GM06990 (cell line): ENCODE measurements at regions not wholly inside any gene's neighbourhood (a gene's known extent, or its start where the extent isn't known, plus 50 kb on each side); places are given as distances from the start of the nearest gene placed in this dataset.

Experiments used
- DNase-seq: peaks from one replicate; pipeline ENCODE4 v3.0.0-alpha.2; 2011; ENCODE audit not compliant: insufficient read length; ENCODE audit errors: extremely low read depth
- H3K27me3 ChIP-seq: replicated peaks from 2 replicates; pipeline ENCODE4 v1.6.0; 2011; ENCODE audit warnings: low read length; ENCODE audit not compliant: control insufficient read depth, insufficient read depth
- H3K36me3 ChIP-seq: 2 replicates; pipeline ENCODE4 v1.5.1; 2011; ENCODE audit warnings: low read length; ENCODE audit not compliant: control insufficient read depth, insufficient read depth
- H3K4me3 ChIP-seq: replicated peaks from 2 replicates; pipeline ENCODE4 v1.5.1; 2011; ENCODE audit warnings: low read depth, mild to moderate bottlenecking, control low read depth, low read length
- TF ChIP-seq, protein P1 (sequence below): IDR thresholded peaks from 2 replicates; pipeline ENCODE4 v1.5.1; 2011; ENCODE audit warnings: low read length, control low read depth, mild to moderate bottlenecking, inconsistent platforms; ENCODE audit not compliant: insufficient read depth, poor library complexity, severe bottlenecking

DNA sequence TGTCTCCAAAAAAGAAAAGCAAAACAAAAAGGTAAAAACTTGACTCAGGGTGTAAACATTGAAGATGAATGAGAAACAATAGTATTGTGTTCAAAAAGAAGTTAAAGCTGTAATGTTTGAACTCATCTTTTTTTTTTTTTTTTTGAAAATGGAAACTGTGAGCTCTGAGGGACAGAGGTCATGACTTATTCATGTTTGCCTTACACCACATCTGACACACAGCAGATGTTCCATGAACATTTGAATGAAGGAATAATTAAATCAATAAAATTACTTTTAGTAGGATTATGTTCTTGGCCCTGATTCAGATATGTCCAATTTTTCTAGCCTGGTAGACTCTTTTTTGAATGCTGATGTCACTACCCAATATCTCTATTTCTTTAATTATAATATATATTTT is 95.7 kb upstream of the MED13 start:
- no peaks in the 10 kb centered on the region for H3K27me3 ChIP-seq
- DNase-seq = no peak
- TF ChIP-seq, protein P1, sequence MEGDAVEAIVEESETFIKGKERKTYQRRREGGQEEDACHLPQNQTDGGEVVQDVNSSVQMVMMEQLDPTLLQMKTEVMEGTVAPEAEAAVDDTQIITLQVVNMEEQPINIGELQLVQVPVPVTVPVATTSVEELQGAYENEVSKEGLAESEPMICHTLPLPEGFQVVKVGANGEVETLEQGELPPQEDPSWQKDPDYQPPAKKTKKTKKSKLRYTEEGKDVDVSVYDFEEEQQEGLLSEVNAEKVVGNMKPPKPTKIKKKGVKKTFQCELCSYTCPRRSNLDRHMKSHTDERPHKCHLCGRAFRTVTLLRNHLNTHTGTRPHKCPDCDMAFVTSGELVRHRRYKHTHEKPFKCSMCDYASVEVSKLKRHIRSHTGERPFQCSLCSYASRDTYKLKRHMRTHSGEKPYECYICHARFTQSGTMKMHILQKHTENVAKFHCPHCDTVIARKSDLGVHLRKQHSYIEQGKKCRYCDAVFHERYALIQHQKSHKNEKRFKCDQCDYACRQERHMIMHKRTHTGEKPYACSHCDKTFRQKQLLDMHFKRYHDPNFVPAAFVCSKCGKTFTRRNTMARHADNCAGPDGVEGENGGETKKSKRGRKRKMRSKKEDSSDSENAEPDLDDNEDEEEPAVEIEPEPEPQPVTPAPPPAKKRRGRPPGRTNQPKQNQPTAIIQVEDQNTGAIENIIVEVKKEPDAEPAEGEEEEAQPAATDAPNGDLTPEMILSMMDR = no peak
- H3K36me3 ChIP-seq = no peaks in the 10 kb centered on the region
- no peak overlapping the region for H3K4me3 ChIP-seq

GRCh38 chr17:62159994-62160393 is 94.9 kb upstream of the MED13 start:
- Histone ChIP-seq H3K27me3 (no peaks in the 10 kb centered on the region), H3K36me3 (no peaks in the 10 kb centered on the region), H3K4me3 (no peak overlapping the region)
- TF ChIP-seq, protein P1 = no peak
- DNase-seq = no peak

- no peaks in the 10 kb centered on the region for H3K36me3 ChIP-seq
- no peak overlapping the region for H3K4me3 ChIP-seq
- DNase-seq = no peak
- TF ChIP-seq, protein P1 = no peak
- no peaks in the 10 kb centered on the region for H3K27me3 ChIP-seq
Measured at GRCh38 chr17:62156949-62157348, 91.9 kb upstream of the MED13 start.

- TF ChIP-seq, protein P1 = no peak
- DNase-seq = no peak
- H3K27me3 ChIP-seq = no peaks in the 10 kb centered on the region
Measured at GRCh38 chr17:62154909-62155308, 89.8 kb upstream of the MED13 start.

GRCh38 chr17:62150471-62150870 is 85.4 kb upstream of the MED13 start:
- H3K4me3 ChIP-seq = no peak overlapping the region
- H3K36me3 ChIP-seq = no peaks in the 10 kb centered on the region
- DNase-seq = no peak
- TF ChIP-seq, protein P1 = no peak
- H3K27me3 ChIP-seq = no peaks in the 10 kb centered on the region

More at GRCh38 chr17:62154909-62155308, 89.8 kb upstream of the MED13 start:
- H3K36me3 ChIP-seq = no peaks in the 10 kb centered on the region
- H3K4me3 ChIP-seq = no peak overlapping the region

DNA sequence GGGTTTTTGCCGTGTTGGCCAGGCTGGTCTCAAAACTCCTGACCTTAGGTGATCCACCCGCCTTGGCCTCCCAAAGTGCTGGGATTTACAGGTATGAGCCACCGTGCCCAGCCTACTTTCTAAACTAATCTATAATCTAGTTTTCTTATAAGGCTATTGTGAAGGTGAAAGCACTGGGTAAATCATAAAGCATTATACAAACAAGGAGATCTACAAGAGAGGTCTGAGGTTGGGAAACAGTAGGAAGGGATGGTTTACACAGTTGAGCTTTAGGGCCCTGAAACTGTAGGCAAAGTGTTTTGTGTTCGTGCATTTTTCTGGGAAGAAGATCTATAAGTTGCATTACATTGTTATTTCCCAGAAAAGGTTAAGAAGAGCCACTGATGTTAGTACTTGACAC is 84.9 kb upstream of the MED13 start:
- H3K36me3 ChIP-seq = no peaks in the 10 kb centered on the region
- no peak overlapping the region for H3K4me3 ChIP-seq
- TF ChIP-seq, protein P1 = no peak
- no peak for DNase-seq
- no peaks in the 10 kb centered on the region for H3K27me3 ChIP-seq
